DOHH2 (cell line): ENCODE measurements at regions not wholly inside any gene's neighbourhood (a gene's known extent, or its start where the extent isn't known, plus 50 kb on each side); places are given as distances from the start of the nearest gene placed in this dataset.

Experiments
- H3F3A ChIP-seq: fragments of 200-600 bp; sonication (generic), shearing (Covaris generic); 2 replicates; pipeline ENCODE4 v1.6.0; 2016; ENCODE audit warnings: antibody characterized with exemption, mild to moderate bottlenecking; ENCODE audit not compliant: control insufficient read depth, insufficient read depth
- H3K27ac ChIP-seq: fragments of 200-600 bp; sonication (generic); 2 replicates; pipeline ENCODE4 v1.5.1; 2014; ENCODE audit warnings: low read depth, mild to moderate bottlenecking, low read length, moderate library complexity
- H3K27me3 ChIP-seq: fragments of 200-600 bp; sonication (generic); 2 replicates; pipeline ENCODE4 v1.6.1; 2014; ENCODE audit warnings: mild to moderate bottlenecking, low read length, mixed read lengths; ENCODE audit not compliant: control insufficient read depth
- H3K36me3 ChIP-seq: fragments of 200-600 bp; sonication (generic); 2 replicates; pipeline ENCODE4 v1.6.1; 2014; ENCODE audit warnings: mild to moderate bottlenecking, low read length, moderate library complexity, mixed read lengths; ENCODE audit not compliant: control insufficient read depth
- H3K4me1 ChIP-seq: fragments of 200-600 bp; sonication (generic); 2 replicates; pipeline ENCODE4 v1.6.1; 2014; ENCODE audit warnings: mild to moderate bottlenecking, low read length, mixed read lengths; ENCODE audit not compliant: control insufficient read depth
- H3K4me2 ChIP-seq: fragments of 200-600 bp; sonication (generic); 2 replicates; pipeline ENCODE4 v1.6.0; 2014; ENCODE audit warnings: mild to moderate bottlenecking, low read length, moderate library complexity
- H3K4me3 ChIP-seq: fragments of 200-600 bp; sonication (generic); 2 replicates; pipeline ENCODE4 v1.5.1; 2014; ENCODE audit warnings: mild to moderate bottlenecking, low read length, mixed read lengths
- H3K79me2 ChIP-seq: fragments of 200-600 bp; sonication (generic); 2 replicates; pipeline ENCODE4 v1.6.1; 2014; ENCODE audit warnings: mild to moderate bottlenecking, low read length, mixed read lengths; ENCODE audit not compliant: control insufficient read depth
- H3K9me2 ChIP-seq: fragments of 200-600 bp; sonication (generic); replicated peaks from 2 replicates; pipeline ENCODE4 v1.6.1; 2014; ENCODE audit warnings: mild to moderate bottlenecking, low read length, mixed read lengths; ENCODE audit not compliant: control insufficient read depth
- H3K9me3 ChIP-seq: fragments of 200-600 bp; sonication (generic); 2 replicates; pipeline ENCODE4 v1.6.1; 2014; ENCODE audit warnings: antibody characterized with exemption, low read length, mixed read lengths; ENCODE audit not compliant: control insufficient read depth, insufficient read depth
- H4K20me1 ChIP-seq: fragments of 200-600 bp; sonication (generic); 2 replicates; pipeline ENCODE4 v1.6.0; 2014; ENCODE audit warnings: low read depth, mild to moderate bottlenecking, antibody characterized with exemption, low read length, moderate library complexity; ENCODE audit not compliant: control insufficient read depth, insufficient read depth
- CTCF ChIP-seq: fragments of 200-600 bp; sonication (generic); IDR thresholded peaks from one replicate; pipeline ENCODE4 v1.5.1; 2014; ENCODE audit warnings: antibody characterized with exemption, mild to moderate bottlenecking, low read depth, low read length; ENCODE audit not compliant: poor library complexity, severe bottlenecking
- EZH2phosphoT487 ChIP-seq: fragments of 200-600 bp; sonication (generic); IDR thresholded peaks from 2 replicates; pipeline ENCODE4 v1.6.1; 2017; ENCODE audit warnings: borderline replicate concordance, mild to moderate bottlenecking, antibody characterized with exemption, low read length, moderate library complexity, mixed read lengths

GRCh38 chr14:85195872-85196477 is 334.0 kb upstream of the FLRT2 start:
- Histone ChIP-seq H4K20me1 (no peaks in the 10 kb centered on the region), H3K4me1 (no peaks in the 10 kb centered on the region), H3K4me2 (no peak overlapping the region), H3K27ac (no peak overlapping the region), H3F3A (no peaks in the 10 kb centered on the region), H3K9me3 (no peaks in the 10 kb centered on the region), H3K4me3 (no peak overlapping the region), H3K36me3 (no peaks in the 10 kb centered on the region), H3K27me3 (no peaks in the 10 kb centered on the region), H3K79me2 (no peaks in the 10 kb centered on the region), H3K9me2 (no peaks in the 10 kb centered on the region)
- TF ChIP-seq CTCF (peak; percentile 53), EZH2phosphoT487 (no peak)

GRCh38 chr14:85198001-85198400 is 331.9 kb upstream of the FLRT2 start:
- Histone ChIP-seq H3K27ac (no peak overlapping the region), H3K4me1 (no peaks in the 10 kb centered on the region), H3K36me3 (no peaks in the 10 kb centered on the region), H3K9me2 (no peaks in the 10 kb centered on the region), H4K20me1 (no peaks in the 10 kb centered on the region), H3K9me3 (no peaks in the 10 kb centered on the region), H3K4me2 (no peak overlapping the region), H3K79me2 (no peaks in the 10 kb centered on the region), H3K27me3 (no peaks in the 10 kb centered on the region), H3K4me3 (no peak overlapping the region), H3F3A (no peaks in the 10 kb centered on the region)
- TF ChIP-seq EZH2phosphoT487 = no peak
- no peak for TF ChIP-seq CTCF

GRCh38 chr14:85205875-85206274 is 324.1 kb upstream of the FLRT2 start:
- H3K27me3 ChIP-seq = no peaks in the 10 kb centered on the region
- H3K9me2 ChIP-seq = no peaks in the 10 kb centered on the region
- H3K4me3 ChIP-seq = no peak overlapping the region
- H3F3A ChIP-seq = no peaks in the 10 kb centered on the region
- no peak overlapping the region for H3K4me2 ChIP-seq
- TF ChIP-seq EZH2phosphoT487 = no peak
- TF ChIP-seq CTCF = no peak
- H3K4me1 ChIP-seq = no peaks in the 10 kb centered on the region
- no peaks in the 10 kb centered on the region for H3K36me3 ChIP-seq
- no peaks in the 10 kb centered on the region for H3K79me2 ChIP-seq
- H4K20me1 ChIP-seq = no peaks in the 10 kb centered on the region
- no peaks in the 10 kb centered on the region for H3K9me3 ChIP-seq
- no peak overlapping the region for H3K27ac ChIP-seq

GRCh38 chr14:85214471-85214870 is 315.5 kb upstream of the FLRT2 start:
- Histone ChIP-seq H3K27ac (no peak overlapping the region), H3K4me2 (no peak overlapping the region), H3K27me3 (no peaks in the 10 kb centered on the region), H3K9me3 (no peaks in the 10 kb centered on the region), H3K36me3 (no peaks in the 10 kb centered on the region), H3F3A (no peaks in the 10 kb centered on the region), H3K4me1 (no peaks in the 10 kb centered on the region), H3K9me2 (no peaks in the 10 kb centered on the region), H3K79me2 (no peaks in the 10 kb centered on the region), H3K4me3 (no peak overlapping the region), H4K20me1 (no peaks in the 10 kb centered on the region)
- TF ChIP-seq EZH2phosphoT487 = no peak
- no peak for TF ChIP-seq CTCF
